Iris pigment epithelial cell (primary cell): ENCODE measurements at regions not wholly inside any gene's neighbourhood (a gene's known extent, or its start where the extent isn't known, plus 50 kb on each side); places are given as distances from the start of the nearest gene placed in this dataset.

Experiments used
- DNase-seq: peaks from one replicate; pipeline ENCODE4 v3.0.0-alpha.2; 2011; ENCODE audit warnings: low read depth

DNA sequence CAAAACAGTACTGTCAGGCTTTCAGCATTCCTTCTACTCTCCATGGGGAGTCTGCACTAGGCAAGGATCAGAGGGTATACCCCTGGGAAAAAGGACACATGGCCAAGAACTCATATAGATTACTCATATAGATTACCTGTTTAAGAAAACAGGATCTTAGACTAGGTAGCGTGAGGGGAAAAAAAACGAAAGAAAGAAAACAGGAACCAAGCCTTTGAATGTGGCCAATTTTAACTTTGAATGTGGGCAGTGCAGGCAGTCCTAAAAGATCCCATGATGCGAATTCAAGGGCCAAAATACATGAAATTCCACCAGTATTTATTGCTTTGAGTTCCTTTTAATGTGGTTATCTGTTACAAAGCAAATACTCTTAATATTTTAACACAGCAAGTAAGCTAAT is 108.6 kb upstream of the TAC1 start:
- no peak for DNase-seq

- no peak for DNase-seq
These were observed 101.8 kb upstream of the TAC1 start for GRCh38 chr7:97630116-97630515.

DNA sequence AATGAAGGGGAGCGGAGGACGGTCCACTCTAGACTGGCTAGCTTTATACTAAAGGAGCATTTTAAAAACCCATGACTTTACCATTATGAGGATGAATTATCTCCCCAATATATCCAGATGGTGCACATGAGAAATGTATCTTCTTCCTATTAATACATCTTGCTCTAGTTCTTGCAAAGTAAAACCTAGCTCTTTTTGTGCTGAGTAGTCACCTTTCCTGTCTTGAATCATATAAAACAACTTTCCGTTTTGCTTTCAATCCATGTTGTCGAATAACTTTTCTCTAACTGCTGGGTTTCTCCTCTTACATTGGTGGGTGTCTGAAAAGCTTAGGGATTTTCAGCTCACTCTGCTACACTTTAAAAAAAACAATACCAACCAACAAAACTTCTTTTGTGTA is 96.3 kb upstream of the TAC1 start:
- DNase-seq, result no peak

- peak; percentile 7 for DNase-seq
These were observed 92.8 kb upstream of the TAC1 start for GRCh38 chr7:97639036-97639435.

DNA sequence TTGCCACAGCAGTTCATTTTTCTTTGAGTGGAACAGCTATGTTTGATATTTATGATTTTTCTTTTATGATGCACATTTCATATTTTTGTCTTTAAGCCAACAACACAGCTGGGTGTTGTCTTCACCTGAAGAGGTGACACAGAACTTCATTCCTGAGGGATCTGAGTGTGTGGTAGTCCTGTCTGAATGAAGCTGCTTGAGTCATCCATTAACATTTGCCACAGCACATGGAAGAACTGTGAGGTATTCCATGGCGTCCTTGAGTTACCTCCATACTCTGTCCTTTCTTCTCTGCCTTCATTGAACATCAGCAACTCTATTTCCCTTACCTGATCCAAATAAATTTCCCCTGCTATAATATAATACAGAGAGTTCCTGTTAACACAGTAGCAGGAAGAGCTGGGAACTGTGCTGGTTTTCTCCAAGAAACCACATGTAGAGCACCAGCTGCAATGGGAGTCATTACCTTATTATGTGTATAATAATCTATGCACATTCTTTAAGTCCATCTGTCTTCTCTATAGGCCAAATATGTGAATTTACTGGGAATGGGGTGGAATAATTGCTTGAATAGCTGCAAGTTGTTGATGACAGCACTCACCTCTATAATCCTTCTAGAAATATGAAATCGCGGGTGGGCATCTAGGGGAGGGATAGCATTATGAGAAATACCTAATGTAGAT is 72.4 kb upstream of the TAC1 start:
- no peak for DNase-seq

DNA sequence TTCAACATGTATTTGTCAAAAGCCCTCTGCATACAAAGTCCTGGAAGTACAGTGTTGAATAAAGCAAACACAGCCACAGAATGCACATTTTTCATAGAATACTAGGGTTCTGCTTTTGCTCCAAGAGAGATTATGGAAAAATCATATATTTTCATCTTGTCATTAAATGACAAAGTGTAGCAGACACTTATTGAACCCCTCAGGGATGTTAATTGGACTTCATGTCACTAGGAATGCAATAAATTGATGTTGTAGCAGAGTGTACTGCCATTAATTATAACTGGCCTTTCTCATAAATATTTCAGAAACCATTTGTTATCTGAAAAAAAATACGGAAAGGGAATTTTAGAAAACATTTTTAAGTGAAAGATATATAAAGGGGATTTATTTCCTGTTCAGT is 64.5 kb upstream of the TAC1 start:
- no peak for DNase-seq

DNA sequence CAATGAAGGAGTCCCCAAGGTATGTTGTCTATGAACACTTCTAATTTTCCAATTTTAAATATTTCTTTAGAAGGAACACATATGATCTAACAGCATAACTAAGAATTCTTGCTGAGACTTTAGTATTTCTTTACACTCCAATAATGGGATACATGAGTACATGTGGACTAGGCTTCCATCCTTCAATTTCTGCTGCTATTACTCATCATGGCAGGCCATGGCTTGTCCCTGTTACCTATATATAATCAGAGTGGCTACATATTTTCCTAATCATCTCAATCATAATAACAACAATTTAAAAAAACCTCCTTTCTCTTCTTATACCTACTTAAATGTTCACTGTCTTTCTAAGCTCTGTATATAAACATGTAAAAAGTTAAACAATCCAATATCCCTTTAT is 60.3 kb upstream of the TAC1 start:
- no peak for DNase-seq

GRCh38 chr7:97680622-97681021 is 51.3 kb upstream of the TAC1 start:
- DNase-seq, result no peak
